ENCODE measurements at regions not wholly inside any gene's neighbourhood (a gene's known extent, or its start where the extent isn't known, plus 50 kb on each side); places are given as distances from the start of the nearest gene placed in this dataset.

DNA sequence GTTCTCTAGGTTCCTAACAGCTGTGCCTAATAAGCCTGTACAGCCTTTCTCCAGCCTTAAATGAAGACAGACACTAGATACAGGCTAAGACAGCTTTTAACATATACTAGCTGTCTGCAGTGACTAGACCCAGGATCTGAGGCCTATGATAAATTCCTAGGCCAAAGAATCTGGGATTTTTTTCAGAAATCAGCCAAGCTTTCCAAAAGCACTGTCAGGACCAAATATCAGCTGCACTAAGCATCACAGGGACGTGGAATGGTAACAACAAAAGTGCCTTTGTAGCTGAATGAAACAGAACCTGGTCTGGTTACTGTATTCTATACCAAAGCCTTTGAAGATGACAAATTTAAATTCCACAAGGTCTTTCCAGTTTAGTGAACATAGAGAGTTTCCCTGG is 77.9 kb upstream of the DOCK9 start:
- no peak for DNase-seq

DNA sequence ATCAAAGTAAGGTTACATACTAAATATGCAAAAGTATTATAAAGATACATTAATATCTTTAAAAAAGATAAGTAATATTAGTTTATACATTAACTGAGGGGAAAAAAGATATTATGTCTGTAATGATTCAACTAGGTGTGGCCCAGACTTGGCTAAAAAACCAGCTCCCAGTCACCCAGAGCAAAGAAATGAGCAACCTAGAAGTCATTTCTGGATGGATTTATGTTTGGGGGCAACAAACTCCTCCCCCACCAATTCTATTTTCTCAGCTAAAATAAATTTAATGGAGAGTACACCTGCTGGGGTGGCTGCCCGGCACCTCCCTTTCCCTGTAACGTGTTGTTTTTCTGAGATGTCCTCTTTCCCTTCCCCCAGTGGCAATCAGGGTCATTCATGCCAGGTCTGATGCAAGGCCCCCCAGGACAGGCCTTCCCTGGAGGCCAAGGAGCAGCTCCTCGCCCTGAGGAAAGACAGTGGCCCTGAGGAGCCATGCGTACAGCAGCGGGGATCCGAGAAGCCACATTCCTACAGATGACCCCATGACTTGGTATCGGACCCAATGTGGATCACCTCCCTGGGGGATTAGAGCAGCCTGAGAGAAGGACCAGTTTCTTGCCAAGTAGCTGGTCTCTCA is 78.6 kb upstream of the DOCK9 start:
- no peak for DNase-seq

DNA sequence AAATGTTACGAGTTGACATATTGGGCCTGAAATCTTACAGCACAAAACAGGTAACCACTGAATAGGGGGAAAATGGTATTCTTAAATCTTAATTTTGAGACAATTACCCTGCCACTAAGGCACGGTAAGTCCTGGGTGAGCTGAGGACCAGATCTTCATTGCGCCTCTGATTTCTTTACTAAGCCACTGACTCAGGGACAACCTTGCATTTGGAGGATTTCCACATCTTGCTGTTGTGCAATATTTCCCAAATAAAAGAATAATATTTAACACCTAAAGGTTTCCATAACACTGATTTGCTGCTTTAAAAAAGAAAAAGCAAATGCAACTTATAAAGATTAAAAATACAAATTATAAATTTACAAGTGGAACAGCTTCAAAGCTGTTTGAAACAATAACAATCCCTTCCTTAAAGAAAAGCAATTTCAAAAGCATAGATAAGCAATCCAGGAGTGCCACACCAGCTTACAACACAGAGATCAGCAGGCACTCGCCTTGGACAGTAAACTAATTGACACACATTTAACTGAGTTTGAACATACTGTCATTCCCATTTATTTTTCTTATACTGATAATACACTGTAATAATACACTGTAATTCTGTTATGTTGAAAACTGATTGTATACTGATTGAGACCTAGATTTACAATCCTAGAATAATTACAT is 79.6 kb upstream of the DOCK9 start:
- DNase-seq, result no peak

DNA sequence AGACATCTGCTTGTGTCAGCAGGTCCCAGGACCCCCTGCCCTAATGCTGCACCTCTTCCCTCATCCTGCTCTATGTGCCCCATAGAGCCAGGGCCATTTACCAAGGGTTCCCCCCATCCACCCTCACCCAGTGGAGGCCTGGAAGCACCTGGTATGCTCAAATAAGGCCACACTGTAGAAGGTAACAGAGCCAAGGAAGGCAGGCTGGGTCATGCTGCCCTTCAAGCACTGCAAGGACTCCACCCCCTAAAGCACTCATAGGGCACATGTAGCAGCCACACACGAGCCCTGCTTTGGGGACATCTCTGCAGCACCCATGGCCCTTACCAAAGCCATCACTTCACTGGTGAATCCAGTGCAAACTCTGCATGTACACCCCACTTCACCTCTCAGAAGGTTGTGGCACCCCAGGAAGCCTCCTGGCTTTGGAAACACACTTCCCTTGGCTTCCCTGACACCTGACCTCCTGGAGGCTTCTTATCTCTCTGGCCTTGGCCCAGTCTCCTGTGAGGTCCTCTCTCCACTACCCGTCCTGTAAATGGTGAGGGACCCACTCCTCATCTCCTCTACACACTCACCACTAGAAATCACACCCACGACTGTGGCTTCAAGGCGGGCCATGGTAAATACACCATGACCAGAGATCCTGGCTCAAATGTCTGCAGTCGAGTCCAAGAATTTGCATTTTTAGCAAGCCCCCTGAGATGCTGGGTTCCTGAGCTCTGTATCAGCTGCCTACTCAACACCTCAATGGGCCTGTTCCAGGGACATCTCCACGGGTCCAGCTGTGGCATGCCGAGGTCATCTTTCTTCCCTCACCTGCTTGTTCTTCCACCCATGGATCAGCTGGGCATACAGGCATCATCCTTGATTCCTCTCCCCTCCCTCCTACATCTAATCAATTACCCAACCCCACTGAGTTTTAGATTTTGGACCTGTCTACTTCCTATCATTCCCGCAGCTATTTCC is 80.9 kb upstream of the DOCK9 start:
- DNase-seq, result no peak

DNA sequence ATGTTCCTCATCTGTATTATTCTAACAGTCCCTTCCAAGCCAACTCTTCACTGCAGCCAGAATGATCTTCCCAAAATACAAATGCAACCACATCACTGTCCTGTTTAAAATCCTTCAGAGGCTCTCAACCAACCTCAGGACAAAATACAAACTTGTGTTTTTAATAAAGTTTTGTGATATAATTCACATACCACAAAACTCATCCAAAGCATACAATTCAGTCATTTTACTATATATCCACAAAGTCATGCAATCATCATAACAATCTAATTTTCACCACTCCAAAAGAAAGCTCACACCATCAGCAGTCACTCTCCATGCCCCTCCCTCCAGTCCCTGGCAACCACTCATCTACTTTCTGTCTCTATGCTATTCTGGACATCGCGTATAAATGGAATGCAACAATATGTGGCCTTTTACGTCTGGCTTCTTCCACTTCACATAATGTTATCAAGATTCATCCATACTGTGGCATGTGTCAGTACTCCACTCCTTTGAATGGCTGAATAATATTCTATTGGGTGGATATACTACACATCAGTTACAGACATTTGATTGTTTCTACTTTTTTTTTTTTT is 81.7 kb upstream of the DOCK9 start:
- no peak for DNase-seq

DNA sequence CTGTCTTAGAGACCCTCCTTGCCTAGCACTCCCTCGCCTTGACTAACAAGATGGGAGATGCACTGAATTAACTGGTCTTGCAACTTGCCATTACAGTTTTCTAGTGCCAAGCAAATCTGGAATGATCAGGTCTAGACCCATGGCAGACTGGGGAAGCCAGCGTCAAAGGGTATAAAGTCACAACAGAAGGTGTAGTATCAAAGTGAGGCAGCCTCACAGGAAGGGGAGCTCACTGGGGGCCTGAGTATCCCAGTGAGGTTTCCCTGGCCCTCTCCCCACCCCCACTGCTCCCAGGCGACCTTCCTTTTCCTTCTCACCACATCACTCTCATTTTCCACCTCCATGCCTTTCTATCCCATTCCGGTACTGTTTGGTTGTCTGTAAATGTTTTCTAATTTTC is 83.5 kb upstream of the DOCK9 start:
- no peak for DNase-seq

DNA sequence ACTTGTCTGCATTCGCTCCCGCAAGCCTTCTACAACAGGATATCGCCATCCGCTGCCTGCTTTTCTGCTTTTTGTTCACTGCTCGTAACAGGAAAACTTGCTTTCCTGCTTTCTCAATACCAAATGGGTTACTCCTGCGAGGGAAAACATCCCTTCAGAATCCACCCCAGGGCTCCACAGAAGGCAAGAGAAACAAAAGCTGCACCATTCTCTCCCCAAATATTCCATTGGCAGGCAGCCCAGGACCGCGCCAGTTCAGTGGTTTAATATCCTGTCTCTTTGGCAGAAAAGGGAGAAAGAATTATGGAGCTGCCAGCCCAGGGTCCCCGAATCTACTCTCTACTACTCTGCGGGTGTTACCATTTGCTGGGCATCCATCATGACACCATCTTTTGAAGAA is 84.7 kb upstream of the DOCK9 start:
- no peak for DNase-seq

DNA sequence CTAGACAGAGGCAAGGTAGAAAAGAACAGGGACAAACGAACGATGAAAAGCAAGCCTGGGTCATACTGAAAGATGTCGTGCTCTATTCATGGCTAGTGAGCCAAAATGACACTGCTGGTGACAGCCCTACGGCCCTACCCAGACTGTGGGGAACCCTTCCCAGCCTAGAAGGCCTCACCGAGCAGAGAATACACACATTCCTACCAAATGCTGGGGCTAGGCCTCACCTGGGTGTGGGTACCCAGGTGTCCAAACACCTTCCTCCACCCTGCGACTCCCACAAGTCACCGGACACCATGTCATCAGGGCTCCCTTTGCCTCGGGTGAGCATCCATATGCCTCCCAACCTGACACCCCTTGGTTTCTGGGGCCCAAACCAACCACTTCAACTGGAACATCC is 85.3 kb upstream of the DOCK9 start:
- DNase-seq, result no peak

DNA sequence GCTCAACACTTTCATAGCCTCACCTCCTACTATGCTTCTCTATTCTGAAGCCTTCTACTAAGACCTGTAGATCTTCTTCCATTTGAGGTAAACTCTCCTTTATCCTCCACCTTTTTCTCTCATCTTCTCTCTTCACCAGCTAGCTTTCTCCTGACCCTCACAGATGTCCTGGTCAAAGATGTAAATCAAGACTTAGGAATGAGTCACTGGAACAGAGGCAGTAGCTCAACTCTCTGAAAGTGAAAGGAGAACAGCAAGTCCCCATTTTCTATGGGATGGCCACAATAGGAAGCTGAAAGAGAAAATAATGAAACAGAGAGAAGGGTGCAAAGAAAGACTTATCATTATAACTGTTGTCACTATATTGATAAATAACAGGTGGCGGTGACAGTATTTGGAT is 86.1 kb upstream of the DOCK9 start:
- no peak for DNase-seq

DNA sequence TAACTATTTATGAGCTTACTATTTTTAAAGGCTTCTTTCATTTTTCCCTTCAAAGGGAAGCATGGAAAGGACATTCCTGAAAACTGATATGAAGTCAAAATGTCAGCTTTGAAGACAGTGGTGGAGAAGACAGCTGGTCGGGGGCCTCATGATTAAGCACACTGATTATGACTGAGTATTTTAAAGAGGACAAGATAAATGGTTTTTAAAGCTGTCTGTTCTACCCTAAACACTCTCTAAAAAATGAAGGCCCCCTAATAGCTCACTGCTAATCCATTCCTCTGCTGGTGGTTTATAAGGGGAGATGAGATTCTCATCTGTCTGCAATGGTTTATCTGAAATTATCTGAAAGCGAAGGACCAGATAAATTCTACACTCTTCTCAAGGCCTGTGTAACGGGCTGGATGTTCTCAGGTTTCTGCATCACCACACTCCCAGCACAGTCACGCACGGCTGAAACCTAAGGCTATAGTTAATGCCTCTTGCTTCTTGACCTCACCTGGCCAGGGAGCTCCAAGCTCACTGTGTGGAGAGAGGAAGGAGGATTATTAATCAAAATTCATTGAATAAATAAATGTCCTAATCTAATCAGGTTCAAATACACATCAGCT is 86.9 kb upstream of the DOCK9 start:
- no peak for DNase-seq

DNA sequence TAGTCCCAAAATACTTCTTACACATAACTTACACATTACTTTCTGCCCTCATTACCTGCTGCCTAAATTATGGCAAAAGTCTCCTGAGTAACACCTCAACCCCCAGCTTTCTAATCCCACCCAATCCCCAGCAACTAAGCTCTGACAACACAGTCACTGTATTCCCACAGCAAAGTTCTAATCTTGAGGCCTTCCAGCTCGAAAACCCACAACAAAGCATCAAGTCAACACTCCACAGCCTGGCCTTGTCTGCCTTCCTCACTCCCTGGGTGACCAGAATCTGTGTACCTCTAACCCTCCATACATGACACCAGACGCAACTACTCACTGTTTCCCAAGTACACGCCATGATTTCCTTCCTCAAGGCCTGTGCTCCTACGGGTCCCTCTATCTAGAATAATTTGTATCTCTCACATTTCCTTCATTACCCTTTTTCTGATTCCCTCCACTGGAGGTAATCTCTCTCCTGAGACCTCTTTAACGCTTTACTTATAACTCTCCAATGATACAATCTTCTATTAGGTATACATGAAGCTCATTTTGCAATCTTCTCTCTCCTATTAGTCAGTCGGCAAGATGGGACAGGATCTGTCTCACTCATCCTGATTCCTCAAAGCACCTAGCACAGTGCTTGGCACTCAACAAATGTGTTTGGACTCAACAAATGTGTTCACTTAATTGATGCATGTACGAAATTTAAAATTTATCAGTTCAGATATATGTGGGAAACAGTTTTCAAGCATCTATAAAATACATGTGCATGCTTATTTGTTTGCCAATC is 87.6 kb upstream of the DOCK9 start:
- DNase-seq, result no peak

DNA sequence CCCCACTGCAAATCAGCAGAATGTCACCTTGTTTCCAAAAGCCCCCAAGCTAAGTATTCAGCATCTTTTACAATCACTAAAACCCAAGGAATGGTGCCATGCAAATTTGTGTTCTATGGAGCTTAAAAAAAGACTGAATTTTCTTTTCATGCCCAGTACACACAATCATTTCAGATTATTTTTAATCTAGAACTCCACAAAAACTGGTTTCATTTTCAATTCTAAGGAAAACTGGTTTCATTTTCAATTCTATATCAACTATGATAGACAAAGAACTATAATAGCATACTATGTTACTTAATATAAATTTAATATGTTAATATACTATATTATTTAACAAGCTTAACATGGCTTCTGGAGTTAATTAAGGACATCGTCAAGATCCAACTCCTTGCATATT is 88.4 kb upstream of the DOCK9 start:
- no peak for DNase-seq

DNA sequence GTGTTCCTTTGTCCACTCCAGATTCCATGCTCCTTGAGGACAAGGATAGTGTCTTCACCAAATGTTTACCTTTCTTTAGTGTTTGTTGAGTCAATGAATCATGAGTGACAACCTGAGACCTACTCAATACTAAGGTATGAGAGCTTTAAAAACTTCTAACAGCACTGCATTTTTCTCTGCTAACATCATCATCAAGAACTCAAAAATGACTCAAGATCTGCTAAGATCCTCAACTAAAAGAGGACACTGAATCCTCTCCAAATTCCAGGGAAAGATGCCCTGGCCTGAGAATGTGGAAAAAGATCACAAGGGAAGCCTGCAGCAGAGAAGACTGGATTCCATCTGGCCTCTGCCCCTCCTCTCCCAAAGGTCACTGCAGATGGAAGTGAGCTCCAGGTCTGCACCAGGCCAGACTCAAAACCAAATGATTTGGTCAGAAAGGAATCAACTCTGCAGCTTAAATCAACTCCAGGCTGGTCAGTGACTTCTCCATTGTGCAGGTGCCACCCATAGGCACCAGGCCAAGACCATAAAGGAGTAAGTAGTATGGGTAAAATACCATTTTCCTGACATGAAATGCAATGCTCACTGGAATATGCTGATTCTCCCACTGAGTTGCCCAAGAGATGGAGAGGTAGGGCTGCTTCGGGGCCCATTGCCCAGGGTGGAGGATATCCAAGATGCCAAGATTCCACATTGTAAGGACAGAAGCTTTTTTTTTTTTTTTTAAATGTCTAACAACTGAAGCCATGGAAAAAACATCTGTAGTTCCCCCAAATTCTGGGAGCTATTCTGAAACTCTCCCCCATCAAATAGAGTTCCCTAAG is 89.5 kb upstream of the DOCK9 start:
- DNase-seq, result no peak

DNA sequence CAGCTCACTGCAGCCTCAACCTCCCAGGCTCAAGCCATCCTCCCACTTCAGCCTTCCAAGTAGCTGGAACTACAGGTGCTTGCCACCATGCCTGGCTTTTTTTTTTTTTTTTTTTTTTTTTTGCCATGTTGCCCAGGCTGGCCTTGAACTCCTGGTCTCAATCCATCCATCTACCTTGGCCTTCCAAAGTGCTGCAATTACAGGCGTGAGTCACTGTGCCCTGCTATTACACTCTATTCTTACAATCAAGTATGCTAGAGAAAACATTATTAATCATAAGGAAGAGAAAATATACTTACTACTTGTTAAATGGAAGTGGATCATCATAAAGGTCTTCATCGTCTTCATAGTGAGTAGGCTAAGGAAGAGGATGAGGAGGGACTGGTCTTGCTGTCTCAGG is 93.3 kb upstream of the DOCK9 start:
- no peak for DNase-seq

DNA sequence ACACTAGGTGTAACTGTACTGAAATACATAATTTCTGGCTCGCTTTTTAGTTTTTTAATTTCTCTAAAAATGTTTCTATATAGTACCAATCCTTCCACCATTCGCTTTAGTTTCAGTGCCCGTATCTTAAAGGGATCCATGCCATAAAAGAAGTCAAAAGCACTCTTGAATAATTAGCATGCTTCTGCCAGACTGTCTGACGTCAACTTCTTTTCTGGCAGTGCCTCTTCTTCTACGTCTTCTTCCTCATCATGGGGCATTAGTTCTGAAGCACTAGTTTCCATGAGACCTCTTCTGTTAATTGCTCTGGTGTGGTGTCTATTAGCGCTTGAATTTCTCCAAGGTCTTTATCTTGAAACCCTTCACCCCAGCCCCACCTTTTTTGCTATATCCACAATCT is 93.8 kb upstream of the DOCK9 start:
- DNase-seq, result no peak

DNA sequence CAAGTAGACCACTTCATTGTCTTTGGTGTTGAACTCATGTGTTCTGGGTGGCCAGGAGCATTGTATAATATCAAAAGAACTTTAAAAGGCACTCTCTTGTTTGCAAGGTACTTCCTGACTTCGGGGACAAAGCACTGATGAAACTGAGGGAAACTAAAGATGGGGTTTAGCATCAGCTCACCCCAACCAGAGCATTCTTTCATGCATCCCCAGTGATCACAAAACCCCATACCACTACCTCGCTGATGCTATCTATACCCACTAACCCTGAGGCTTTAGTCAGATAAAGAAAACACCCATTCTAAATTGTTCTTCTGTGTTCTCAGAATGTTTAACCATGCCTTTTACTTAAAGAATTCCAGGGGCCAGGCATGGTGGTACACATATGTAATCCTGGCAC is 94.5 kb upstream of the DOCK9 start:
- no peak for DNase-seq

DNA sequence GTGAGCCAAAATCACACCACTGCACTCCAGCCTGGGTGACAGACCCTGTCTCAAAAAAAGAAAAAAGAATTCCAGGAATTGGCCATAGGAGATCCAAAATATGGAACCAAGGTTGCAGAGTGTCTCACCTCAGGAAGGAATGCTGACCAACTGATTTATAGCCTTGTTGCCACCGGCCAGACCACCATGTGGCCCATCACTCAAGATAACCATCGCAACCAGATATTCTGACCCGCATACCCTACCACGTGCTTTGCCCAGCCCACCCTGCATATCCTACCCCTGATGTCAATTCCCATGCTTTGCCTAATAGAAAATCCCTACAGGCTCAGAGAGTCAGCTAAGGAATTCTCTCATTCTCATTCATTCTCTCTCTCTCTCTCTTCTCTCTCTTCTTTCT is 95.1 kb upstream of the DOCK9 start:
- no peak for DNase-seq

DNA sequence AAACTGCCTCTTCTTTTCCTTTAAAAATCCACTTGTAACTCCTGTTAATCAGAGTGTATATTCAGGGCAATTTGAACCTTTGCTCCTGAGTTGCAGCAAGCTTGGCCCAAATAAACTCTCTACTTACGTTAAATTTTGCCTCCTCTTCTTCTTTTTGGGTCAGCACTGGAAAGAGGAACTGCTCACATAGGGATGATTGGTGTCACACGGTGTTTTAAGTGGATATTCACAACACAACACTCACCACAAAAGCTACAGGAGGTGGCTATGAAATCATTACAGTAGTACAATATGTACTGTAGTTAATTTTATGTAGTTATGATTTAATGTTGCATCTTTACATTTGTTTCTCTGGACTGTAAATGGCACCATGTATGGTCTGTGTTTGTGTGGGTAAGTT is 96.8 kb upstream of the DOCK9 start:
- no peak for DNase-seq

DNA sequence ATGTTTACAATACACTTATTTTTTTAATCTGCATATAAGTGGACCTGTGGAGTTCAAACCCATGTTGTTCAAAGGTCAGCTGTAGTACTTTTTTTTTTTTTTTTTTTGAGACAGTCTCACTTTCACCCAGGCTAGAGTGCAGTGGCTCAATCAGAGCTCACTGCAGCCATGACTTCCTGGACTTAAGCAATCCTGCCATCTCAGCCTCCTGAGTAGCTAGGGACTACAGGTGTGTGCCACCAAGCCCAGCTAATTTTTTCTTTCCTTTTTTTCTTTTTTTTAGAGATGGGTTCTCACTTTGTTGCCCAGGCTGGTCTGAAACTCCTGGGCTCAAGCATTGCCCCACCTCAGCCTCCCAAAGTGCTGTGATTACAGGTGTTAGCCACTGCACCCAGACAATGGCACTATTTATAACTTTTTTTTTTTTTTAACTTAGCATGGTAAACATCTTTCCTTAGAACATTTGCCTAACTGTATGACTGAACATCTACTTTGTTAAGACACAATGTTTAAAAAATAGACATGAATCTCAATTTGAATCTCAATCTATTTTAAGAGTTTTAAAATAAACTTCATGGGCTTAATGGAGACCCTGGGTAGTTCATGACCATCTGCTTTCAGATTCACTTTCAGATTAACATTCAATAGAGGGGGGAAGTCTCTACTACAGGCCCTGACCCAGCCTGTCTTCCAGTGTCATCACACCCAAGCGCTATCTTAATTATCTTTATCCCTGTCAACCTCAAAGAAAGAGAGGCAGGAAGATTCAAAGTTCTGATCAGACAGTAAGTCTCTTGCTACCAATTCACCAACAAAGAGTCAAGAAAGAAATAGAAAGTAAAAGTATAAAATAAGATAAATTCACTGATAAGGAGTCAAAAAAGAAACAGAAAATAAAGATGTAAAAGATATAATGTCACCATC is 97.7 kb upstream of the DOCK9 start:
- no peak for DNase-seq

Measured in T-helper 9 cell (primary cell).